GM12878 (cell line): ENCODE measurements at regions not wholly inside any gene's neighbourhood (a gene's known extent, or its start where the extent isn't known, plus 50 kb on each side); places are given as distances from the start of the nearest gene placed in this dataset.

Experiments used
- CTCF ChIP-seq, 3 experiments: IDR thresholded peaks in 2 of 3; conservative IDR thresholded peaks in 1 of 3; 2 replicates each; pipeline ENCODE4 v1.5.1; 2011; ENCODE audit warnings: low read depth in 3 of 3, low read length in 3 of 3, mild to moderate bottlenecking in 3 of 3, control low read depth in 2 of 3, moderate library complexity in 2 of 3, inconsistent platforms in 1 of 3, mixed read lengths in 1 of 3; ENCODE audit not compliant: control insufficient read depth in 2 of 3, insufficient read depth in 1 of 3; ENCODE audit errors: extremely low read depth in 1 of 3
- EP300 ChIP-seq, 2 experiments: fragments of 150-350 bp in 1 of 2; IDR thresholded peaks; 2 replicates each; pipeline ENCODE4 v1.6.1; 2011 to 2012; ENCODE audit warnings: low read depth in 2 of 2, low read length in 2 of 2, borderline replicate concordance in 1 of 2, improper control_type of control experiment in 1 of 2, inconsistent platforms in 1 of 2; ENCODE audit not compliant: control insufficient read depth in 1 of 2
- FOXK2 ChIP-seq: fragments of 450-650 bp; IDR thresholded peaks from 2 replicates; pipeline ENCODE4 v1.6.1; 2017; ENCODE audit warnings: mild to moderate bottlenecking, moderate library complexity
- MYB ChIP-seq: fragments of 150-350 bp; IDR thresholded peaks from 2 replicates; pipeline ENCODE4 v1.6.1; 2014; ENCODE audit warnings: mild to moderate bottlenecking, low read depth, low read length, borderline replicate concordance
- POLR2A ChIP-seq: IDR thresholded peaks from 2 replicates; pipeline ENCODE4 v1.6.1; 2011; ENCODE audit warnings: low read depth, mild to moderate bottlenecking, low read length
- USF1 ChIP-seq: IDR thresholded peaks from 2 replicates; pipeline ENCODE4 v1.6.1; 2011; ENCODE audit warnings: borderline replicate concordance, low read depth, mild to moderate bottlenecking, moderate library complexity, mixed read lengths, low read length; ENCODE audit not compliant: insufficient read depth; ENCODE audit errors: extremely low read length
- ZNF207 ChIP-seq: fragments of 450-650 bp; IDR thresholded peaks from 2 replicates; pipeline ENCODE4 v1.6.1; 2014; ENCODE audit warnings: antibody characterized with exemption, mild to moderate bottlenecking, borderline replicate concordance

DNA sequence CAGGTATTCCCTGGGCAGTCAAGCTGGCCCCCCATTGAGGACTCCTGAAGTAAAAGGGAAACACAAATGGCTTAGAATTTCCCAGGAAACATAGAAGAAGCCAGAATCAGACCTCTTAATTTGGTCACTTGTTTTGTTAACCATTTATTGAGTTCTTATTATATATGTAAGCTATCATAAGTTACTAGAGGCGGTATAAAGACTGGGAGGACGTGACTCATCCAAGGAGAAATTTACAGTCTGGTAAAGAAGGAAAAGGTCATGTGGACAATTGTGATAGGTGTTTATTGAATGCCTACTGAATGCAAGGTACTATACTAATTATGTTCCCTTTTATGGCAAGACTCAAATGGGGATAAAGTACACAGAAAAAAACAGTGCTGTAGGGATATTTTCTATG is 146.7 kb downstream of the DYRK2 start:
- TF ChIP-seq EP300 (IDR thresholded peaks at IDR 0.05; ENCODE audit: borderline replicate concordance in 1 of 2, control insufficient read depth in 1 of 2, low read depth in 2 of 2, low read length in 2 of 2): no peak
- TF ChIP-seq CTCF (IDR thresholded peaks at IDR 0.05 in 2 of 3, conservative IDR thresholded peaks at IDR 0.05 in 1 of 3; ENCODE audit: control insufficient read depth in 2 of 3, extremely low read depth in 1 of 3, insufficient read depth in 1 of 3, low read depth in 3 of 3, low read length in 3 of 3): no peak
- no peak for TF ChIP-seq MYB
- TF ChIP-seq POLR2A: no peak
- TF ChIP-seq ZNF207: no peak
- TF ChIP-seq USF1: no peak
- TF ChIP-seq FOXK2: no peak
